GM18907 (cell line): ENCODE measurements at regions not wholly inside any gene's neighbourhood (a gene's known extent, or its start where the extent isn't known, plus 50 kb on each side); places are given as distances from the start of the nearest gene placed in this dataset.

Source experiments
- ATAC-seq: cut with Tn5 transposase; IDR thresholded peaks from one replicate; pipeline ENCODE4 v1.9.1; 2021; ENCODE audit warnings: mild to moderate bottlenecking, moderate library complexity; ENCODE audit not compliant: unreplicated experiment

GRCh38 chr11:32262367-32262766, 171.5 kb downstream of the RCN1 start:
- ATAC-seq = no peak

GRCh38 chr11:32265911-32266310, 169.4 kb downstream of the WT1 start:
- ATAC-seq = no peak

GRCh38 chr11:32266601-32267000, 168.7 kb downstream of the WT1 start:
- no peak for ATAC-seq

- ATAC-seq = no peak
Measured at GRCh38 chr11:32267679-32268187, 167.6 kb downstream of the WT1 start.

- no peak for ATAC-seq
Measured at GRCh38 chr11:32273931-32274330, 161.4 kb downstream of the WT1 start.

- no peak for ATAC-seq
Measured at GRCh38 chr11:32279672-32280071, 155.7 kb downstream of the WT1 start.

- ATAC-seq = no peak
Measured at GRCh38 chr11:32280339-32280738, 155.0 kb downstream of the WT1 start.

- ATAC-seq = no peak
Measured at GRCh38 chr11:32288276-32288675, 147.1 kb downstream of the WT1 start.

- ATAC-seq = no peak
Measured at GRCh38 chr11:32289701-32290100, 145.6 kb downstream of the WT1 start.

- ATAC-seq = no peak
Measured at GRCh38 chr11:32290783-32291182, 144.6 kb downstream of the WT1 start.

- no peak for ATAC-seq
Measured at GRCh38 chr11:32297611-32298011, 137.7 kb downstream of the WT1 start.

- ATAC-seq = no peak
Measured at GRCh38 chr11:32302826-32303225, 132.5 kb downstream of the WT1 start.

- no peak for ATAC-seq
Measured at GRCh38 chr11:32304521-32304920, 130.8 kb downstream of the WT1 start.

- no peak for ATAC-seq
Measured at GRCh38 chr11:32305460-32305859, 129.9 kb downstream of the WT1 start.

- no peak for ATAC-seq
Measured at GRCh38 chr11:32307471-32307870, 127.9 kb downstream of the WT1 start.

GRCh38 chr11:32307913-32308312, 127.4 kb downstream of the WT1 start:
- ATAC-seq = no peak

- ATAC-seq = no peak
Measured at GRCh38 chr11:32309530-32310213, 125.7 kb downstream of the WT1 start.

- ATAC-seq = no peak
Measured at GRCh38 chr11:32310214-32310601, 125.1 kb downstream of the WT1 start.

GRCh38 chr11:32311346-32312065, 123.8 kb downstream of the WT1 start:
- no peak for ATAC-seq

GRCh38 chr11:32312206-32312817, 123.0 kb downstream of the WT1 start:
- no peak for ATAC-seq

- peak; percentile 67 for ATAC-seq
Measured at GRCh38 chr11:32312865-32313403, 122.4 kb downstream of the WT1 start.

- ATAC-seq = no peak
Measured at GRCh38 chr11:32313477-32313876, 121.9 kb downstream of the WT1 start.
